ENCODE measurements at regions not wholly inside any gene's neighbourhood (a gene's known extent, or its start where the extent isn't known, plus 50 kb on each side); places are given as distances from the start of the nearest gene placed in this dataset.

GRCh38 chr6:9977411-9977810 lies 437.5 kb downstream of the TFAP2A start:
- TF ChIP-seq CTCF (conservative IDR thresholded peaks at IDR 0.05; ENCODE audit: low read depth, low read length) (no peak), POLR2A (IDR thresholded peaks at IDR 0.05; ENCODE audit: low read depth, low read length) (no peak), RAD21 (IDR thresholded peaks at IDR 0.05; ENCODE audit: low read length) (no peak), MXI1 (IDR thresholded peaks at IDR 0.05; ENCODE audit: borderline replicate concordance, low read depth, low read length) (no peak), CHD1 (IDR thresholded peaks at IDR 0.05; ENCODE audit: low read depth, low read length) (no peak), SMC3 (IDR thresholded peaks at IDR 0.05; ENCODE audit: low read depth, low read length) (no peak)
